GM21786 (cell line): ENCODE measurements at regions not wholly inside any gene's neighbourhood (a gene's known extent, or its start where the extent isn't known, plus 50 kb on each side); places are given as distances from the start of the nearest gene placed in this dataset.
"Not testable (repeated sequence)": the region's sequence is repeated elsewhere in the genome, so short reads cannot be mapped to it uniquely, and the experiment has no call there.

Experiments used
- ATAC-seq: cut with Tn5 transposase; IDR thresholded peaks from one replicate; pipeline ENCODE4 v1.9.1; 2021; ENCODE audit not compliant: unreplicated experiment

DNA sequence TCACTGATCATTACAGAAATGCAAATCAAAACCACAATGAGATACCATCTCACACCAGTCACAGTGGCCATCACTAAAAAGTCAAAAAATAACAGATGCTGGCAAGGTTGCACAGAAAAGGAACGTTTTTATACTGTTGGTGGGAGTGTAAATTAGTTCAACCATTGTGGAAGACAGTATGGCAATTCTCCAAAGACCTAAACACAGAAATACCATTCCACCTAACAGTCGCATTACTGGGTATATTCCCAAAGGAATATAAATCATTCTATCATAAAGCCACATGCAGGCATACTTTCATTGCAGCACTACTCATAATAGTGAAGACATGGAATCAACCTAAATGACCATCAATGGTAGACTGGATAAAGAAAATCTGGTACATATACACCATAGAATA, 83.2 kb upstream of the ARID5B start:
- ATAC-seq, result not testable (repeated sequence)

GRCh38 chr10:61819208-61819607, 82.3 kb upstream of the ARID5B start:
- ATAC-seq, result no peak

- no peak for ATAC-seq
Measured at GRCh38 chr10:61821153-61821552, 80.3 kb upstream of the ARID5B start.

GRCh38 chr10:61821693-61822092, 79.8 kb upstream of the ARID5B start:
- ATAC-seq, result no peak

DNA sequence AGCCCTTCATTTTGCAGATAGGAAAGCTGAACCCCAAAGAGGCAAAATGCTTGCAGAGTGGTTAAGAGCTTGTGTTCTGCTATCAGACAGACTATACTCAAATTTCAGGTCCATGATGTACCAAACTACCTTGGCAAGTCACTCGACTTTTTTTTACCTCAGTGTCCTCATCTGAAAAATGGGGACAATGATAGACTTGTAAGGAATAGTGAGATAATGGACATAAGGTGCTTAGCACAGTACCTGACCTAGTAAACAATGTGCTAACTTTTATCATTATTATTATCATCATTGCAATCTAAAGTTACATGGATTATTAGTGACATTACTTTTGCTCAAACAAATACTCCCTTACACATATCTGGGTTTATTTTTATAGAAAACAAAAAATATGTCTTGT, 79.4 kb upstream of the ARID5B start:
- ATAC-seq, result no peak

GRCh38 chr10:61822781-61823230, 78.7 kb upstream of the ARID5B start:
- no peak for ATAC-seq

DNA sequence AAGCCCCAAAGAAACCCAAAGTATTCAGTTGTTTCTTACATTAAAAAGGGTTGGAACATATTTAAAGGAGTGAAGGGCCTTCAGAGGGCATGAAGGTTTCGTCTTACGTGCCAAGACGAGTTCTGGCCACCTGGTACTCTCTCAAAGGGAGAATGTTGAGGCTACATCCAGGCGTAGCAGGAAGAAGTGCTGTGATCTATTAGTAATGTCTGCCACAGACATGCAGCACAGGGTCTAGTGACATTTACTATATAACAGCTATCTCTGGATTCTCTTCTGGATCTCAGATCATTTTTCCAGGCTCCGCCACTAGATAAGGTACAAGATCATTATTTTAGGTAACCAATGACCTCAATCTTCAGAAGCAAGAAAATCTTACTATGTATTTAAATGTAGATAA, 76.5 kb upstream of the ARID5B start:
- no peak for ATAC-seq

GRCh38 chr10:61825628-61826027, 75.9 kb upstream of the ARID5B start:
- no peak for ATAC-seq

DNA sequence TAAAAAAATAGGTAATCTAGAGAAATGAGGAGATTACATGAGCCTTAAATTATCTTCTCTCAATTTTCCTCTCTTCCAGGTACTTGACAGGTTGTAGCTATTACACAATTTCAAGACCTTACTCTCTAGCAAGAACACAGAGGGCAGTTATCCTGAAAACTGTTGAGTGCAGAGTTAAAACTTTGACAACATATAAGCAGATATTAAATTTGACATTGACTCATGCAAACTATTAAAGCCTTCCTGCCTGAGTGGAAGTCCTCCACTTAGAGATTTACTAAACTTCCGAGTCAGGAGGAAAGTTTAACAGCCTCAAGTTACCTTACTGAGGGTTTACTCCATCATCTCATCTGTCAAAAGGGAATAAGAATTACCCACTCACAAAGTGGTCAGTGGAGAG, 73.5 kb upstream of the ARID5B start:
- no peak for ATAC-seq

DNA sequence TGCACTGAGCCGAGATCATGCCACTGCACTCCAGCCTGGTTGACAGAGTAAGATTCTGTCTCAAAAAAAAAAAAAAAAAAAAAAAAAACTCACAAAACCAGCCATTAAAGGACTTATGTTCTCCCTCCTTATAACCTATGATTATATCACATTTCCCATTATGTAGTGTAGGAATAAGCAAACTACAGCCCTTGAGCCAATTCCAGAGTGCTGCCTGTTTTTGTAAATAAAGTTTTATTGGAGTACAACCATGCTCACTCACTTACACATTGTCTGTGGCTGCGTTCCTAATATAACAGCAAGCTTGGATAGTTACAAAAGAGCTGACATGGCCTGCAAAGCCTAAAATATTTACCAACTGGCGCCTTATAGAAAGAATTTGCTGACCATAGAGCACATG, 72.7 kb upstream of the ARID5B start:
- no peak for ATAC-seq

GRCh38 chr10:61830072-61830845, 71.2 kb upstream of the ARID5B start:
- ATAC-seq, result no peak

- no peak for ATAC-seq
Measured at GRCh38 chr10:61830846-61831273, 70.6 kb upstream of the ARID5B start.

DNA sequence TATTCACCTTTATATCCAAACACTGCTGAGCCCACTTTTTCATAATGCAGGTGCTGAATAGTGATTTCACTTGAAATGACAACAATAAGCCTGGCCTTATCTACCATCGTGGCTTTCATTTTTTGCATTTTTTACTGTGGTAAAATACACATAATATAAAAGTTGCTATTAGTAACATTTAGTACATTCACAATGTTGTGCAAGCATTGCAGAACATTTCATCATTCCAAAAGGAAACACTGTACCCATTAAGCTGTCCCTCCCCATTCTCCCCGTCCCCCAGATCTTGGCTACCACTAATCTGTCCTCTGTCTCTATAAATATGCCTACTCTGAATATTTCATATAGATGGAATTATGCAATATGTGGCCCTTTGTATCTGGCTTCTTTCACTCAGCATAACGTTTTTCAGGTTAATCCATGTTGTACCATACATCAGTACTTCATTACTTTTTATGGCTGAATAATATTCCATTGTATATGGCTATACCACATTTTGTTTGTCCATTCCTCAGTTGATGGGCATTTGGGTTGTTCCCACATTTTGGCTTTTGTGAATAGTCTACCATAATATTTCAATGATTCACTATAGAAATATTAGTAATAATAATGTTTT, 68.5 kb upstream of the ARID5B start:
- ATAC-seq, result no peak

GRCh38 chr10:61834519-61834918, 67.0 kb upstream of the ARID5B start:
- ATAC-seq, result no peak

GRCh38 chr10:61835069-61835945, 66.2 kb upstream of the ARID5B start:
- peak; percentile 74 for ATAC-seq

GRCh38 chr10:61835946-61836887, 65.3 kb upstream of the ARID5B start:
- ATAC-seq, result no peak

- ATAC-seq, result no peak
Measured at GRCh38 chr10:61836888-61837754, 64.4 kb upstream of the ARID5B start.

- ATAC-seq, result no peak
Measured at GRCh38 chr10:61837755-61838171, 63.7 kb upstream of the ARID5B start.

GRCh38 chr10:61839916-61840315, 61.6 kb upstream of the ARID5B start:
- ATAC-seq, result no peak

GRCh38 chr10:61840403-61840802, 61.1 kb upstream of the ARID5B start:
- ATAC-seq, result no peak
